PFSK-1 (cell line): ENCODE measurements at regions not wholly inside any gene's neighbourhood (a gene's known extent, or its start where the extent isn't known, plus 50 kb on each side); places are given as distances from the start of the nearest gene placed in this dataset.

Experiments used
- FOXP2 ChIP-seq: optimal IDR thresholded peaks from 2 replicates; pipeline ENCODE3; 2011; ENCODE audit warnings: borderline replicate concordance, control low read depth, inconsistent platforms; ENCODE audit not compliant: insufficient read depth; ENCODE audit errors: extremely low read length, extremely low read depth
- POLR2AphosphoS5 ChIP-seq: IDR thresholded peaks from 2 replicates; pipeline ENCODE4 v1.6.1; 2012; ENCODE audit warnings: low read depth, mild to moderate bottlenecking, control low read depth, low read length, moderate library complexity
- REST ChIP-seq, 2 experiments: IDR thresholded peaks; 2 replicates each; pipeline versions ENCODE4 v1.6.1 to v1.8.0; 2011 to 2012; ENCODE audit warnings: low read depth in 2 of 2, low read length in 2 of 2, control low read depth in 1 of 2, inconsistent platforms in 1 of 2, mild to moderate bottlenecking in 1 of 2, moderate library complexity in 1 of 2; ENCODE audit not compliant: insufficient read depth in 1 of 2
- SIN3A ChIP-seq: IDR thresholded peaks from 2 replicates; pipeline ENCODE4 v1.6.1; 2012; ENCODE audit warnings: mild to moderate bottlenecking, low read length, moderate library complexity, borderline replicate concordance; ENCODE audit not compliant: insufficient read depth
- TAF1 ChIP-seq: IDR thresholded peaks from 2 replicates; pipeline ENCODE4 v1.6.1; 2012; ENCODE audit warnings: low read length, control low read depth, borderline replicate concordance; ENCODE audit not compliant: insufficient read depth

- TF ChIP-seq REST (IDR thresholded peaks at IDR 0.05; ENCODE audit: insufficient read depth in 1 of 2, low read depth in 2 of 2, low read length in 2 of 2) (no peak), FOXP2 (no peak), POLR2AphosphoS5 (no peak), TAF1 (no peak), SIN3A (no peak)
Measured at GRCh38 chr7:131130324-131130723, 197.4 kb upstream of the MKLN1 start.

- TF ChIP-seq POLR2AphosphoS5, result no peak
- TF ChIP-seq SIN3A, result no peak
- TF ChIP-seq TAF1, result no peak
- TF ChIP-seq FOXP2, result no peak
- no peak for TF ChIP-seq REST (IDR thresholded peaks at IDR 0.05; ENCODE audit: insufficient read depth in 1 of 2, low read depth in 2 of 2, low read length in 2 of 2)
Measured at GRCh38 chr7:131131012-131131745, 196.5 kb upstream of the MKLN1 start.

DNA sequence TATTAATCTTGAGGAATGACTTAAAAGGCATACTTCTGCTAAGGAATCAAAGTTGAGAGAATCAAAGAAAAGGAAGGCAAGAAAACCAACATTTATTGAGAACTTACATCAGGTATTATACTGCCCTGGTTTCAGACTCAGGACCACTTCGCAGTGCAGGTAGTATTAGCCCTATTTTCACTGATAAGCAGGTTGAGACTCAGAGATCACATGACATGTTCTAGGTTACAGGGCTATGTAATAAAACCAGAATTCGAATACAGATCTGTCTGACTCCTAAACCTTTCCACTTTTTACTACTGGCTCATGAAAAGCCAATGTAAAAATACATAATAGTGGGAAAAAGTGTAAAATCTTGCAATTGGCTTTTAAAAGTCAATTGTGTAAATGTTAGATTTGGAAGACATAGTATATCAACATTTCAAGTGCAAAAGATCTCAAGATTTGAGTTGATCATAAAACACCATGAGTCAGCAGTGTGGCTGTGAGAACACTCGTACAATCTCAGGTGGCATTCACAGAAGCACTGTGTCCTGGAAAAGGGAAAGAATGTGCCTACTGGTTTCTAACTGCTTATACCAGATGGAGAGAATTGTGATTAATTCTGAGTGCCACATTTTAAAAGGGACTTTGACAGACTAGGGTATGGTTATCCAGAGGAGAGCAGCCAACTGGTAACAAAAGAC, 195.8 kb upstream of the MKLN1 start:
- no peak for TF ChIP-seq TAF1
- no peak for TF ChIP-seq POLR2AphosphoS5
- no peak for TF ChIP-seq FOXP2
- no peak for TF ChIP-seq SIN3A
- TF ChIP-seq REST (IDR thresholded peaks at IDR 0.05; ENCODE audit: insufficient read depth in 1 of 2, low read depth in 2 of 2, low read length in 2 of 2), result no peak

DNA sequence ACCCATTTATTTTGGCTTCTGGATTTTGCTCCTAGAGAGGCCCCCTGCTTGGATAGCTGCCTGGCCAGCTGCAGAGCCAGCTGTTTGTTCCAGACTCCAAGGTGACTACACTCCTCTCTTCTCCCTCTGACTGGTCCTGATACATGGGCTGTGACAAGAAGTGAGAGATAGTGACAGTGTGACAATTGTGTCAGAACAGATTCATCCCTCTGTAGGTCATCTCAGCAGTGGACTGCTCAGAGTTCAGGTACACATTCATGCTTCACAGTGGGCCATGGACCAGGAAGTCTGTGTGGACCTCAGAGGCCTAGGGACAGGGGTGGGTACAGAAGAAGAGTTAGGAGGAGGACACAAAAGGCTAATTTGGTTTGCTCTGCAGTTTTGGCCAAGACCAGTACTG, 188.2 kb upstream of the MKLN1 start:
- TF ChIP-seq SIN3A (no peak), POLR2AphosphoS5 (no peak)

DNA sequence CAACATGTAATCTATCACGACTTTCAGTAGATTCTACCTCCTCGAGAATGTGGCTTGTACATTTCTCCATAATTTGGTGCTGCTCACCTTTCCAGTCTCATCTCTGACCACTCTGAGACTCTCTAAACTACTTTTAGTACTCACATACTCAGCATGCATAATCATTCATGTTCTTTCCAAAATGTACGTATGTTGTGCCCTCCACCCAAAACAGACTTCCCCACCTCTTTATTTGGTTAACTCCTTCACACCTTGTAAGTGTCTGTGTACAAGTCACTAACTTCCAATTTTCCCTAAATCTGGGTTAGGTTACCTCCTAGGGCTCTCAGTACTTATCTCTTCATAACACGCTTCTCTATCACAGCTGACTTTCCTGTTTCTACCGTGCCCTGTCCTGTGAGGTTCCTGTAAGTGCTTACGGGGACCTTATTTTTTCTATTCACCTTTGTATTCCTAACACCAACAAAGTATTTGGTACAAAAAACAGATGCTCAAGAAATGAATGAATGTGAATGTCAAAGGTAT, 186.2 kb upstream of the MKLN1 start:
- TF ChIP-seq FOXP2 (no peak), POLR2AphosphoS5 (no peak), SIN3A (no peak), REST (IDR thresholded peaks at IDR 0.05; ENCODE audit: insufficient read depth in 1 of 2, low read depth in 2 of 2, low read length in 2 of 2) (no peak), TAF1 (no peak)
